HepG2 (cell line): ENCODE measurements at regions not wholly inside any gene's neighbourhood (a gene's known extent, or its start where the extent isn't known, plus 50 kb on each side); places are given as distances from the start of the nearest gene placed in this dataset.

Source experiments
- ATAC-seq: fragments of 200-7000 bp; cut with Tn5 transposase; 3 replicates; pipeline ENCODE4 v1.9.1; 2020; ENCODE audit warnings: mild to moderate bottlenecking, moderate library complexity
- BruUV-seq: library from RNA; stranded (reverse); fragments of 400-500 nt; replicated peaks from 2 replicates; lab custom pipeline; 2021; lab: Mats Ljungman, UMichigan
- CTCF ChIA-PET: fragments of 300-600 bp; formaldehyde crosslinking; extraction: SDS; loops from one replicate; lab custom pipeline; 2021; ENCODE audit warnings: low total read pairs, inconsistent platforms, low intra/inter-chr PET ratio; lab: Yijun Ruan, JAX
- POLR2A ChIA-PET: fragments of 350-600 bp; sonication (Branson Sonifier 250); formaldehyde crosslinking; loops from one replicate; lab custom pipeline; 2020; ENCODE audit warnings: antibody characterized with exemption, inconsistent platforms; lab: Yijun Ruan, JAX
- DNase-seq: peaks from one replicate; pipeline ENCODE4 v3.0.0-alpha.2; 2015; ENCODE audit warnings: low spot score
- FAIRE-seq: peaks from 3 replicates; lab custom pipeline; 2011; peaks lifted over from hg19 to GRCh38; lab: Jason Lieb, UNC
- H2AFZ ChIP-seq: one replicate; pipeline ENCODE4 v1.6.1; 2011; ENCODE audit warnings: low read length, inconsistent platforms
- H3K27ac ChIP-seq: fragments of 300-600 bp; 3 replicates; pipeline ENCODE4 v1.8.0; 2011; ENCODE audit warnings: mixed run types, mild to moderate bottlenecking, mixed read lengths, low read length, inconsistent platforms; ENCODE audit not compliant: insufficient read depth; ENCODE audit errors: extremely low read length
- H3K27me3 ChIP-seq, 2 experiments: fragments of 200-600 bp in 1 of 2; 2 replicates in 1 of 2; 3 replicates in 1 of 2; pipeline versions ENCODE4 v1.6.0 to v1.8.0; 2011; ENCODE audit warnings: low read length in 2 of 2, mild to moderate bottlenecking in 2 of 2, moderate library complexity in 2 of 2, inconsistent platforms in 1 of 2; ENCODE audit not compliant: insufficient read depth in 2 of 2, control insufficient read depth in 1 of 2
- H3K36me3 ChIP-seq, 2 experiments: fragments of 200-600 bp in 1 of 2; replicated peaks in 1 of 2; 2 replicates in 1 of 2; 3 replicates in 1 of 2; pipeline versions ENCODE4 v1.5.1 to v1.8.0; 2011; ENCODE audit warnings: low read length in 2 of 2, inconsistent platforms in 1 of 2; ENCODE audit not compliant: insufficient read depth in 2 of 2, control insufficient read depth in 1 of 2
- H3K4me1 ChIP-seq: 2 replicates; pipeline ENCODE4 v1.5.1; 2012; ENCODE audit warnings: low read length, inconsistent platforms; ENCODE audit not compliant: insufficient read depth
- H3K4me2 ChIP-seq: 2 replicates; pipeline ENCODE4 v1.6.0; 2011; ENCODE audit warnings: low read depth, low read length, inconsistent platforms
- H3K4me3 ChIP-seq, 3 experiments: fragments of 200-600 bp in 1 of 3; sonication (generic), shearing (Covaris generic) in 1 of 3; replicated peaks in 1 of 3; 2 replicates each; pipeline ENCODE4 v1.5.1; 2011 to 2016; ENCODE audit warnings: low read length in 3 of 3, inconsistent platforms in 2 of 3, low read depth in 2 of 3, mild to moderate bottlenecking in 2 of 3, control low read depth in 1 of 3, mixed read lengths in 1 of 3; ENCODE audit not compliant: insufficient read depth in 1 of 3
- H3K79me2 ChIP-seq: one replicate; pipeline ENCODE4 v1.6.1; 2011; ENCODE audit warnings: low read length, inconsistent platforms; ENCODE audit not compliant: insufficient read depth
- H3K9ac ChIP-seq: 2 replicates; pipeline ENCODE4 v1.6.0; 2011; ENCODE audit warnings: mild to moderate bottlenecking, low read depth, low read length, inconsistent platforms; ENCODE audit not compliant: insufficient read depth
- H3K9me3 ChIP-seq: 2 replicates; pipeline ENCODE4 v1.5.1; 2012; ENCODE audit warnings: mild to moderate bottlenecking, low read length
- H4K20me1 ChIP-seq: 2 replicates; pipeline ENCODE4 v1.6.0; 2011; ENCODE audit warnings: inconsistent platforms, mild to moderate bottlenecking, low read length, moderate library complexity; ENCODE audit not compliant: insufficient read depth
- CBX5 ChIP-seq: sonication (generic); formaldehyde crosslinking; IDR thresholded peaks from 2 replicates; pipeline ENCODE4 v1.4.0; 2020; ENCODE audit warnings: missing genetic modification reagents, borderline replicate concordance
- FOXJ3 ChIP-seq: sonication (generic); formaldehyde crosslinking; IDR thresholded peaks from 2 replicates; pipeline ENCODE4 v1.4.0; 2020; ENCODE audit warnings: missing genetic modification reagents, mild to moderate bottlenecking, borderline replicate concordance
- GABPB1 ChIP-seq: IDR thresholded peaks from 2 replicates; pipeline ENCODE4 v1.6.1; 2016; ENCODE audit warnings: mild to moderate bottlenecking, missing genetic modification reagents, moderate library complexity, missing compliant biosample characterization
- HMGA1 ChIP-seq: sonication (generic); formaldehyde crosslinking; conservative IDR thresholded peaks from 2 replicates; pipeline ENCODE4 v1.4.0; 2020; ENCODE audit warnings: missing genetic modification reagents
- RFX5 ChIP-seq: IDR thresholded peaks from 2 replicates; pipeline ENCODE4 v1.6.1; 2011; ENCODE audit warnings: low read depth, low read length, improper control_type of control experiment
- RNF2 ChIP-seq: fragments of 450-650 bp; conservative IDR thresholded peaks from 2 replicates; pipeline ENCODE4 v1.6.1; 2016; ENCODE audit warnings: low read depth
- SMYD3 ChIP-seq: sonication (generic); formaldehyde crosslinking; IDR thresholded peaks from 2 replicates; pipeline ENCODE4 v1.8.1; 2023; ENCODE audit warnings: mild to moderate bottlenecking, missing genetic modification reagents
- SP1 ChIP-seq, 2 experiments: fragments of 450-650 bp in 1 of 2; sonication (generic) in 1 of 2; formaldehyde crosslinking in 1 of 2; IDR thresholded peaks; 2 replicates each; pipeline versions ENCODE4 v1.4.0 to v1.6.1; 2016 to 2020; ENCODE audit warnings: missing genetic modification reagents in 1 of 2
- SRSF4 ChIP-seq: fragments of 200-400 bp; formaldehyde crosslinking; IDR thresholded peaks from one replicate; pipeline ENCODE4 v1.6.1; 2018; ENCODE audit warnings: mild to moderate bottlenecking, low read depth, low read length, moderate library complexity; ENCODE audit not compliant: poor library complexity, severe bottlenecking
- STAT5B ChIP-seq: sonication (generic); formaldehyde crosslinking; IDR thresholded peaks from 2 replicates; pipeline ENCODE4 v1.4.0; 2020; ENCODE audit warnings: missing genetic modification reagents
- ZNF263 ChIP-seq: sonication (generic); formaldehyde crosslinking; IDR thresholded peaks from 2 replicates; pipeline ENCODE4 v1.4.0; 2020; ENCODE audit warnings: missing genetic modification reagents
- ZNF350 ChIP-seq: sonication (generic); formaldehyde crosslinking; IDR thresholded peaks from 2 replicates; pipeline ENCODE4 v1.4.0; 2020; ENCODE audit warnings: mild to moderate bottlenecking, low read depth, missing genetic modification reagents, borderline replicate concordance
- ZNF704 ChIP-seq: sonication (generic); formaldehyde crosslinking; IDR thresholded peaks from 2 replicates; pipeline ENCODE4 v1.8.1; 2023; ENCODE audit warnings: mild to moderate bottlenecking, inconsistent platforms, moderate library complexity, missing genetic modification reagents, borderline replicate concordance
- ZNF776 ChIP-seq: sonication (generic); formaldehyde crosslinking; IDR thresholded peaks from 2 replicates; pipeline ENCODE4 v1.4.0; 2020; ENCODE audit warnings: mild to moderate bottlenecking, missing genetic modification reagents
- WGBS: methylation state at CpG from one replicate; pipeline ENCODE4 v1.1.6; 2017; ENCODE audit warnings: low lambda C conversion rate; 5-methylcytosine and 5-hydroxymethylcytosine counted together
- in situ Hi-C: cut with HindIII; loops from 2 replicates; pipeline ENCODE4 v1.10.0; 2017; ENCODE audit warnings: low pct_unique_long_range_greater_than_20kb; ENCODE audit not compliant: extremely low pct_ligation_motif_present
- intact Hi-C: fragments of 100-400 bp; cut with micrococcal nuclease; formaldehyde crosslinking; loops from one replicate; pipeline ENCODE4 v1.10.0; 2022; ENCODE audit not compliant: unreplicated experiment
- TF ChIP-seq, protein P1 (sequence below): sonication (generic); formaldehyde crosslinking; IDR thresholded peaks from 2 replicates; pipeline ENCODE4 v1.8.0; 2022; ENCODE audit warnings: missing genetic modification reagents, mild to moderate bottlenecking, inconsistent platforms, borderline replicate concordance

GRCh38 chr20:39789411-39789810 lies 827.3 kb downstream of the DHX35 start:
- H3K4me2 ChIP-seq: no peak overlapping the region
- no peaks in the 10 kb centered on the region for H3K27me3 ChIP-seq
- FAIRE-seq (no peak), ATAC-seq (no peak), DNase-seq (no peak)
- H3K79me2 ChIP-seq: no peaks in the 10 kb centered on the region
- H3K4me1 ChIP-seq: no peaks in the 10 kb centered on the region
- ChIA-PET CTCF (no interaction called here), POLR2A (no interaction called here)
- no peak overlapping the region for H3K9ac ChIP-seq
- H3K27ac ChIP-seq: no peak overlapping the region
- no TSS peak for BruUV-seq
- 19% methylated on average over 3 of the region's 3 CpGs for WGBS
- in situ Hi-C loops (no loop called here), intact Hi-C loops (no loop called here)
- no peak overlapping the region for H3K4me3 ChIP-seq
- no peak overlapping the region for H2AFZ ChIP-seq
- TF ChIP-seq HMGA1 (no peak), ZNF704 (CRISPR knock-in tag) (no peak), CBX5 (CRISPR knock-in tag) (no peak), STAT5B (CRISPR knock-in tag) (no peak), ZNF350 (CRISPR knock-in tag) (no peak), ZNF263 (CRISPR knock-in tag) (no peak), FOXJ3 (CRISPR knock-in tag) (no peak), GABPB1 (CRISPR knock-in tag) (no peak), SRSF4 (no peak), SMYD3 (CRISPR knock-in tag) (no peak), ZNF776 (CRISPR knock-in tag) (no peak), SP1 (IDR thresholded peaks at IDR 0.05) (no peak), SP1 (CRISPR knock-in tag; IDR thresholded peaks at IDR 0.05) (no peak), RNF2 (no peak), RFX5 (no peak)
- TF ChIP-seq, protein P1, sequence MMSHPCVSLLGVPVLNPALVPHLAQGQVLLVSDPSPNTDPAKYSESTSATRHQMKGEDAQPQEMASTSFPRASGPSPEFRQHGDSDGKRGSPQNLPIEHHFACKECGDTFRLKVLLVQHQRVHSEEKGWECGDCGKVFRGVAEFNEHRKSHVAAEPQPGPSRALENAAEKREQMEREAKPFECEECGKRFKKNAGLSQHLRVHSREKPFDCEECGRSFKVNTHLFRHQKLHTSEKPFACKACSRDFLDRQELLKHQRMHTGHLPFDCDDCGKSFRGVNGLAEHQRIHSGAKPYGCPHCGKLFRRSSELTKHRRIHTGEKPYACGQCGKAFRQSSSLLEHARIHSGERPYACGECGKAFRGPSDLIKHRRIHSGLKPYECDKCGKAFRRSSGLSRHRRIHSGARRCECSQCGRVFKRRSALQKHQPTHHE (CRISPR knock-in tag): no peak
- no peaks in the 10 kb centered on the region for H3K36me3 ChIP-seq
- H3K9me3 ChIP-seq: peaks cover 99% of the 10 kb centered on the region
- no peaks in the 10 kb centered on the region for H4K20me1 ChIP-seq
